ENCODE measurements at regions not wholly inside any gene's neighbourhood (a gene's known extent, or its start where the extent isn't known, plus 50 kb on each side); places are given as distances from the start of the nearest gene placed in this dataset.
A peak's percentile ranks its signal among the peaks of the same experiment; 100 is the strongest.
"Not testable (repeated sequence)": the region's sequence is repeated elsewhere in the genome, so short reads cannot be mapped to it uniquely, and the experiment has no call there.

DNA sequence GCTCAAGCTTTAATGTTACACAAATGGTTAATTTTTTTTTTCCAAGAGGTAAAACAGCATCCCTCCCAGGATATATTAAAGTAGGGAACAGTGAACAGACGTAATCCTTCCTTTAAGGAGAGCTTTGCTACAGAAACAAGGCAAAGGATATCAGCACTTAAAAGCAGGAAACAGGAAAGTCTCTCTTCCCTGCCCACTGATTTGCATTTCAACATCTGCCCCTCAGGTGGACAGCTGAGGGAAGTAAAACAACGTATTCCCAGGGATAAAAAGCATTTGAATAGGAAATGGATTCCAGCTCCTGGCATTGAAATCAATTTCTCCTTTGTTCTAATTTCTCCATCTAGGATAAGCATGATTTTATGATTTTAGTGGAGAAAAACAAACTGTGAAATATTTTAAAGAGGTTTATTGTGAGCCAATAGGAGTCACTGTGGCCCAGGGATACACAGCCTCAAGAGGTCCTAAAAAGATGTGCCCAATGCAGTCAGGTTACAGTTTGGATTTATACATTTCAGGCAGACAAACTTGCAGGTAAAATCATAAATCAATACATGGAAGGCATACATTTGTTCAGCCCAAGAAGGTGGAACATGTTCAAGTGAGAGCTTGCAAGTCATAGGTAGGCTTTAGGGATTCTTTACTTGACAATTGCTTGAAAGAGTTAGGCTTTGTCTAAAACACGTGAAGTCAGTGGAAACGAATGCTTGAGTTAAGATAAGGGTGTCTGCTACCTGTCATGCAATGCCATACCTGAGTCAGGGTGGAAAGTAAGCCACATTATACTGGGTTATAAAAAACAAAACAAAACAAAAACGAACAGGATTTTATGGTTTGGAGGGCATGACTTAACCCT is 286.2 kb upstream of the VWC2 start:
- Mint-ChIP-seq H3K27me3 (ENCODE audit: low read depth, poor library complexity) (no peaks in the 10 kb centered on the region), H3K4me1 (peaks cover 10% of the 10 kb centered on the region), H3K9me3 (no peaks in the 10 kb centered on the region), H3K4me3 (no peak overlapping the region), H3K27ac (no peak overlapping the region), H3K36me3 (ENCODE audit: low read depth) (no peaks in the 10 kb centered on the region)
- TF ChIP-seq, protein P1, sequence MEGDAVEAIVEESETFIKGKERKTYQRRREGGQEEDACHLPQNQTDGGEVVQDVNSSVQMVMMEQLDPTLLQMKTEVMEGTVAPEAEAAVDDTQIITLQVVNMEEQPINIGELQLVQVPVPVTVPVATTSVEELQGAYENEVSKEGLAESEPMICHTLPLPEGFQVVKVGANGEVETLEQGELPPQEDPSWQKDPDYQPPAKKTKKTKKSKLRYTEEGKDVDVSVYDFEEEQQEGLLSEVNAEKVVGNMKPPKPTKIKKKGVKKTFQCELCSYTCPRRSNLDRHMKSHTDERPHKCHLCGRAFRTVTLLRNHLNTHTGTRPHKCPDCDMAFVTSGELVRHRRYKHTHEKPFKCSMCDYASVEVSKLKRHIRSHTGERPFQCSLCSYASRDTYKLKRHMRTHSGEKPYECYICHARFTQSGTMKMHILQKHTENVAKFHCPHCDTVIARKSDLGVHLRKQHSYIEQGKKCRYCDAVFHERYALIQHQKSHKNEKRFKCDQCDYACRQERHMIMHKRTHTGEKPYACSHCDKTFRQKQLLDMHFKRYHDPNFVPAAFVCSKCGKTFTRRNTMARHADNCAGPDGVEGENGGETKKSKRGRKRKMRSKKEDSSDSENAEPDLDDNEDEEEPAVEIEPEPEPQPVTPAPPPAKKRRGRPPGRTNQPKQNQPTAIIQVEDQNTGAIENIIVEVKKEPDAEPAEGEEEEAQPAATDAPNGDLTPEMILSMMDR (IDR thresholded peaks at IDR 0.05): no peak
- no peak for DNase-seq

DNA sequence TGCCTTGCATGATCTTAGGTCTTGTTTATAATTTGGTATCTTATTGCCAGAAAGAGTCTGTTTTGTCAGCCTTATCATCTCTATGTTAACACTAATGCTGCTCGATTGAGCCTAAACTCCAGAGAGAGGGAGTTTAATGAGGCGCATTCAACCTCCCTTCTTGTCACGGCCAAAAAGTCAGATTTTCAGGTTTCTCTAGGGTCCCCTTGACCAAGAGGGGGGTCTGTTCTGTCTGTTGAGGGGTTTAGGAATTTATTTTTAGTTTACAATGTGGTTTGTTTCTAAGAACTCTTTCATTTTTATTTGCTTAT is 285.7 kb upstream of the VWC2 start:
- Mint-ChIP-seq H3K27ac (peak overlapping the region; percentile 54), H3K27me3 (ENCODE audit: low read depth, poor library complexity) (no peaks in the 10 kb centered on the region), H3K4me3 (no peak overlapping the region), H3K9me3 (no peaks in the 10 kb centered on the region), H3K36me3 (ENCODE audit: low read depth) (no peaks in the 10 kb centered on the region), H3K4me1 (peaks cover 10% of the 10 kb centered on the region)
- DNase-seq: no peak
- TF ChIP-seq, protein P1 (IDR thresholded peaks at IDR 0.05): no peak

DNA sequence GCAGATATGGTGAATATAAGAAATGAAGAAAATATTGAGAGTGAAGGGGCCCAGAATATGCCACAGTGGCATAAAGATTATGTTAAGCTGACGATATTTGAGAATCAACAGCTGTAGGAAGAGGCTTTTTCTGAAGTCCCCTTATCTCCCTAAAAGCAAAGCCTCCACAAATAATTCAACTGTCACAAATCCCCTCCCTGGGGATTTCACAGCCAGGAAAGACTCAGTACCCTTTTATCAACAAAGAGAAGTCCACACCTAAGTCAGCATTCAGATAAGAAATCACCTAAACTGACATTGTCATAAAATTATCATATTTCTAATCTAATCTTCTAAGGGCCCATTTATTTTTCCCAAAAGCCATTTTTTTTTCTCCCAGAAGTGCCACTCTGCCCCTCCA is 284.9 kb upstream of the VWC2 start:
- TF ChIP-seq, protein P1 (IDR thresholded peaks at IDR 0.05): no peak
- Mint-ChIP-seq H3K9me3 (no peaks in the 10 kb centered on the region), H3K36me3 (ENCODE audit: low read depth) (no peaks in the 10 kb centered on the region), H3K27me3 (ENCODE audit: low read depth, poor library complexity) (no peaks in the 10 kb centered on the region), H3K4me1 (peaks cover 10% of the 10 kb centered on the region), H3K27ac (no peak overlapping the region), H3K4me3 (no peak overlapping the region)
- DNase-seq: no peak

DNA sequence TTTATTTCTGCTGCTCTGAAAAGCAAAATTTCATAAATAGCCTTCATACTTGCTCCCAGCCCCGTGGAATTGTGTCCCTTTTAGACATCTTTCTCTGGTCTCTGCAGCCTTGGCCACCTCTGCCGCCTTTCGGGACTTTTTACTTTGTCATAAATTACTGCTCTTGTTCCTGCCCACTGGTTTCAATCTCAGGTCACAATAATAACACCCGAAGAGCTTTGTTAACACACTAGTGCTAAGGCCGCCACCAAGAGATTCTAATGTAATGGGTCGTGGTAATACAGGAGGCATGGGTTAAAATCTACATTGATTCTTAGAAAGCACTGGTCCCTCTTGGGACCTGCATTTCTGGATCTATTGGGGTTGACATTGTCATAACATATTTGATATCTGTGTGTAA is 276.0 kb upstream of the VWC2 start:
- no peak for DNase-seq
- H3K4me3 Mint-ChIP-seq: no peak overlapping the region
- H3K4me1 Mint-ChIP-seq: peaks cover 22% of the 10 kb centered on the region
- TF ChIP-seq, protein P1 (IDR thresholded peaks at IDR 0.05): no peak
- H3K36me3 Mint-ChIP-seq (ENCODE audit: low read depth): no peaks in the 10 kb centered on the region
- no peaks in the 10 kb centered on the region for H3K9me3 Mint-ChIP-seq
- H3K27me3 Mint-ChIP-seq (ENCODE audit: low read depth, poor library complexity): peaks cover 7% of the 10 kb centered on the region
- no peak overlapping the region for H3K27ac Mint-ChIP-seq

DNA sequence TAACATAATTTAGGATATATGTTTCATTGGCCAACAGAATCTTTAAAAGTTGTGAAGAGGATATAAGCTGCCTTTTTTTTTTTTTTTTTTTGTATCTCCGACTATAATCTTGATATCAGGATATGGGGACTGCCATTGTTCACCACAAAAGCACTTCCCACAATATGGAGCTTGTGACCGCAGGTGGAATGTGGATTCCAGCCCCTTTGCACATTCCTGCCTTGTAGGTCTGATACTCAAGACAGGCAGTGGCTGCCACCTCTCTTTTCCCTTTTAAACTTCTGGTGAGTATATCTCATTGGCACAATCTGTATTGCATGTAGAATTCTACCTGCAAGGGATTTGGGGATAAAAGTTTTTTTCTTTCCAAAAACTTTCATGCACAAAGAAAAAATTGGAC is 272.7 kb upstream of the VWC2 start:
- TF ChIP-seq, protein P1 (IDR thresholded peaks at IDR 0.05): no peak
- H3K9me3 Mint-ChIP-seq: no peaks in the 10 kb centered on the region
- DNase-seq: no peak

DNA sequence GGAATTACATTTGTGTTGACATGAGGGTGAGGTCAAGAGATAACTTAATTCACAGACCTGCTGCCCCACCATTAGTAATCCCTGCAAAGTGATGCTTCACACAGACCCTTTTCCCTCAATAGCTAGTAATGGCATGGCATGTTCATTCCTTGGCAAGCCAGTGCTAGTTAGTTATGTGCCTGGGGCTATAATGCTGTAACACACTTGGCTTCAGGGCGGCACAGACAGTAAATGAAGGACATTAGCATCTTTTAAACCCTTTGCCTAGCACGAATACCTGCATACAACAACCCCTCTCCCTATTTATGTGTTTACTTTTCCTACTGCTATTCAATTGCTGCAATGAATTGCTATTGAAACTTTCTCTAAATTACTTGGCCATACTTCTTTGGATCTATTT is 266.2 kb upstream of the VWC2 start:
- H3K27ac Mint-ChIP-seq; H3K36me3 Mint-ChIP-seq (ENCODE audit: low read depth); H3K4me3 Mint-ChIP-seq; H3K27me3 Mint-ChIP-seq (ENCODE audit: low read depth, poor library complexity); H3K9me3 Mint-ChIP-seq; DNase-seq; H3K4me1 Mint-ChIP-seq: not testable (repeated sequence)

More for the DNA sequence above, 272.7 kb upstream of the VWC2 start:
- H3K4me1 Mint-ChIP-seq: peaks cover 19% of the 10 kb centered on the region
- H3K36me3 Mint-ChIP-seq (ENCODE audit: low read depth): no peaks in the 10 kb centered on the region
- no peak overlapping the region for H3K4me3 Mint-ChIP-seq
- no peak overlapping the region for H3K27ac Mint-ChIP-seq
- peaks cover 3% of the 10 kb centered on the region for H3K27me3 Mint-ChIP-seq (ENCODE audit: low read depth, poor library complexity)
